NCI-H526 treated with DMSO at 0.1 percent for 48 hours (cell line): ENCODE measurements at regions not wholly inside any gene's neighbourhood (a gene's known extent, or its start where the extent isn't known, plus 50 kb on each side); places are given as distances from the start of the nearest gene placed in this dataset.
"Not testable (repeated sequence)": the region's sequence is repeated elsewhere in the genome, so short reads cannot be mapped to it uniquely, and the experiment has no call there.

Experiments used
- DNase-seq: peaks from one replicate; lab custom pipeline; 2025; lab: John Stamatoyannopoulos, UW

DNA sequence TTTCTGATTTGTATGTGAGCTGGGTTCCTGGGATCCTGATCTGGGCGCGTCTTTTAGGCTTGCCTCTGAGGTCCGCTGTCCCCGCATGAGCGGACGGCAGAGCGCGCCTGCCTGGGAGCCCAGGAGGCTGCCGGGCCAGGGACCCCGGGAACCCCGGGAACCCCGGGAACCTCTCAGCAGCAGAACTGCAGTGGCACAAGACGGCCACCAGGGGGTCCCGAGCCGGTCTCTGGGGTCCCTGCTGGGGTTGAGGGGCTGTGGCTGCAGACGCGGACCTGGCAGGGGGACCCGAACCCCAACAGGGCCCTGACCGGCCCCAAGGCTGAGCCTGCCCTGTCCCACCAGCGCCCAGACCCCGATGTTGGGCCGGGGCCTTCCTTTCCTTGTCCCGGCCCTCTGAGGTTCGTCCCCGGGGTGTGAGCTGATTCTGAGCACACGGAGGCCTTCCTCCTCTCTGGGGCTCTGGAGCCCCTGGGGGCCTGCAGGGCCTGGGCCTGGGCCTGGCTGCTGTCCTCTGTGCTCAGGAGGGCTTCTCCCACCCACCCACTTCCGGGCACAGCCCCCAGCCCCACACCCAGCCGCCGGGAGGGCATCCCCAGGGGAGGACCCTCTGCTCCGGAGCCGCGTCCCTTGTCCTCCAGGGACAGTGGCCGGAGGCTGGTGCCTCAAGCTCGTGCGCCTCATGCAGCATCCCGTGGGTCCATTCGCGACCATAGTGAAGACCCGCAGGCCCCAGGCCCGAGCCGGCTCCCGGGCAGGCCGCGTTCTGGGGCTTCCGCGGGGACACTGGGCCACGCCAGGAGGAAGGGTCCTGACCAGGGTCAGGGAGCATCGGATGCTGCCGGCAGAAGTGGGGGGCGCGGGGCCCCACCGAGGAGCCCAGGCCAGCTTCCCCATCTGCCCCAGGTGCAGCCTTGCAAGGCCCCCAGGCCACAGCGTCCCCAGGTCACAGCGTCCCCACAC, 152.9 kb downstream of the TMEM121 start:
- not testable (repeated sequence) for DNase-seq

DNA sequence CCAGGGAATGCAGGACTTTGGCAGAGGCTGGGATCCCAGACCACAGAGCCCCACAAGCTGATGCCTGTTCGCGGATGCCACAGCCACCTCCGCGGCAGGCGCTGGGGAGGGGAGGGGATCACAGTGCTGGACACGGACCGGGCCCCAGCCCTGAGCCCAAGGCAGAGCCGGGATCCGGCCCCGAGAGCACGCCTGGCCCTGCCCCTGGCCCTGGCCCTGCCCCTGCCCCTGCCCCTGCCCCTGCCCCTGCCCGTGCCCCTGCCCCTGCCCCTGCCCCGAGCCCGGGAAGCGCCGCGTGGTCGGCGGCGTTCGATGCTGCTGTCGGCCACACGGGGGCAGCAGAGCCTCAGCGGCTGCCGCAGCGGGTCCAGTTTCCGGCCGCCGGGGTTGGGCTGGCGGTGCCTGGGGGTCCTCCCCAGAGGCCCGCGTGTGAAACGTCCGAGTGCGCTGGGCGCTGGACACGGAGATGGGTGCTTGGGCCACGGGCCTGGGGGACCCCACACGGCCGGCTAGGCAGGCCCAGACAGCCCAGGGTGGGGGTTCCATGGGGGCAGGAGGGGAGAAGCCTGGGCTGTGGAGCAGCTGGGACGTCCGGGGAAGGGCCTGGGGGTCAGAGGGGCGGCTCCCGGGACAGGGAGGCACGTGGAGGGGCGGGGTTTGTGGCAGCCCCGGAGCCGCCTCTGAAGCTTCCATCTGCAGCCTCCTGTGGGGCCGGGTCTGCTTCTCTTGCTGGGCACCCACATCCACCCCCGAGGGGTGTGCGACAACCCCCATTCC, 153.8 kb downstream of the TMEM121 start:
- DNase-seq = not testable (repeated sequence)

DNA sequence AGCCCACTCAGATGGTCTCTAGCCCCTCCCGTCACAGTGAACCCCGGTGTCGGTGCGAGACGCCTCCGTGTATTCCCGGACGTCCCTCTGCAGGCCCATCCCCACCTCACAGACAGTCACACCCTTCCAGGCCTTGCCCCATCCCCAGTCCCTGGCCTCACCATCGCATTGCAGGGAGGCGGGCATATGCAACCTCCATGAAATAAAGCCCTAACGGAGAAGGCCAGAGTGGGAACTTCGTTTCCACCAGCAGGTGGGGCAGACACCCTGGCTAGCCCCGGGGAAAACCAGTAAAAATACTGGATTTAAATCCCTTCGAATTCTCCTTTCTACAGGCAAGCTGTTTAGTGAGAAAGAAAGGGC, 154.3 kb downstream of the TMEM121 start:
- DNase-seq = not testable (repeated sequence)

DNA sequence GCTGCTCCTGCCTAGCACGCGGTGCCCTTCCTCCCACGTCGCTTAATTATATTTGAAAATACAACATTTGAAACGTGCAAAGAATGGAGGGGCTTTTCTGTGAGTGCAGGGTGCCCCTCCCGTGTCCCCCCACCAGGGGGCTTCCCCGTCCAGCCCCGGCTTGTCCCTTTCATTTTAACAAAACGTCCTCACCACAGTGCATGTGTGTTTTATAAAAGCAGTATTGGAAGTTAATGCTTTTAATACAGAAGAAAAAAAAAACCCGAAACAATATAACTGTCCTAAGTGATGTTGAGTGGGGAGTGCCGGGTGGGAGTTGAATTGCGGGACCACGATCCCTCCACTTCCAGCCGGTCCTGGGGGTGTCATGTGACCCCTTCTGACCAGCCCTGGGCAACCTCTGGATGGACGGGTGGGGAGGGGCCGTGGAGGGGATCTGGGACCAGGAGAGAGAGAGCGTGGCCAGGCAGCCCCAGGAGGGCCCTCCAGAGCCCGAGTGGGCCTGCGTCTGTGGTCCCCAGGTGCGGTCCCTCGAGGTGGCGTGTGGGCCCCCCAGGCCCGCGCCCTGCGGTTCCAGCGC, 155.3 kb downstream of the TMEM121 start:
- DNase-seq = not testable (repeated sequence)

DNA sequence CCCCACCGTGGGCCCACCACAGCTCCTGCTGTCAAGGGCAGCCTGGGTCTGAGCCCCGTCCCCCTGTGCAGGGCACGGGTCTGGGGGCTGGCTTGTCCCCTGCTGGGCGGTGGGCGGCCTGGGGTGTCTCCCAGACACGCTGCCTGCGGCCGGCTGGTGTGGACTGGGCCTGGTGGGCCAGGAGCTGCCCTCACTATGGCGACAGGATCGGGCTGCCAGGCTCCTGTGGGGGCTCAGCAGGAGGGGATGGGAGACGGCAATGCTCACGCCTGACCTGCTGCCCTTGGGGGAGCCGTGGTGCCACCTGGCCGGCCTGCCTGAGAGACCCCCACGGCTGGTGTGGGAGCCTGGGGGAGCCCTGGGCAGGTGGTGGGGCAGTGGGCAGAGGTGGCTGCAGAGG, 156.1 kb downstream of the TMEM121 start:
- not testable (repeated sequence) for DNase-seq

DNA sequence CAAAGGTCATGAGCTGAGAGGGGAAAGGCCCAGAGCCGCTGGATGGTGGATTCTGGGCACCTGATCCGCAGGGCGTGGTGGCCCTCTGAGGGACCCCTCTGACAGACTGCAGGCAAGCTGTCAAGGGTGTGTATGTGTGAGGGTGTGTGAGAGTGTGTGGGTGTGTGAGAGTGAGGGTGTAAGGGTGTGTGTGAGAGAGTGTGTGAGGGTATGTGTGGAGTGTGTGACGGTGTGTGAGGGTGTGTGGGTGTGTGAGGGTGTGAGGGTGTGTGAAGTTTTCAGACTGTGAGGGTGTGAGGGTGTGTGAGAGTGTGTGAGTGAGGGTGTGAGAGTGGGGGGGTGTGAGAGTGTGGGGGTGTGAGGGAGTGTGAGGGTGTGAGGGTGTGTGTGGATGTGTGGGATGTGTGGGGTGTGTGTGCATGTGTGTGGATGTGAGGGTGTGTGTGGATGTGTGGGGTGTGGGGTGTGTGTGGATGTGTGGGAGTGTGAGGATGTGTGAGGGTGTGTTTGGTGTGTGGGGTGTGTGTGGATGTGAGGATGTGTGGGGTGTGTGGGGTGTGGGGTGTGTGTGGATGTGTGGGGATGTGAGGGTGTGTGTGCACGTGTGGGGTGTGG, 156.7 kb downstream of the TMEM121 start:
- no peak for DNase-seq

DNA sequence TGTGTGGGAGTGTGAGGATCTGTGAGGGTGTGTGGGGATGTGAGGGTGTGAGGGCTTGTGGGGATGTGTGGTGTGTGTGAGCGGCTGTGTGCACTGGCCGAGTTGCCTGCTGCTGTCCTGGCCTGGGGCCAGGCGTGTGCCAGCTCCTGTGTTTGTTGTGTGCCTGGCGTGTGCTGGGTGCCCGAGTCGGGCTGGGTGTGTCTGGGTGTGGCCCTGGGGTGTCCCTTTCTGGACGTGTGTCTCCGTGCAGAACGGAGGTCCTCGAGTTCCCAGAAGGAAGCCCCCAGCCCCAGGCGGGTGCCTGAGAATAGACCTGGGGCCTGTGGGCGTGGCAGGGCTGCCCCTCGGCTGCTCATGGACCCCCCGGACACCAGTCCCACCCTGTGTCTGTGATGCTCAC, 157.7 kb downstream of the TMEM121 start:
- not testable (repeated sequence) for DNase-seq

DNA sequence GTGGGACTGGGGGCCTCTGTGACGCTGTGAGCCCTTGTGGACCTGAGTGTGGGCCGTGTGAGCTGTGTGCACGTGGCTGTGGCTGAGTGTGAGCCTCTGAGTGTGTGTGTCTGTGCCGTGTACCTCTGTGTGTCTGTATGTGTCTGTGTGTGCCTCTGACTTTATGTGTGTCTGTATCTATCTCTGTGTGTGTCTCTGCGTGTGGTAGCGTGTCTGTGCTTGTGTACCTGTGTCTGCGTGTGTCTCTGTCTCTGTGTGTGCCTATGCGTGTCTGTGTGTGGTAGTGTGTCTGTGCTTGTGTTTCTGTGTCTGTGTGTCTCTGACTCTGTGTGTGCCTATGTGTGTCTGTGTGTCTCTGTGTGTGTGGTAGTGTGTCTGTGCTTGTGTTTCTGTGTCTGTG, 158.2 kb downstream of the TMEM121 start:
- DNase-seq = not testable (repeated sequence)

DNA sequence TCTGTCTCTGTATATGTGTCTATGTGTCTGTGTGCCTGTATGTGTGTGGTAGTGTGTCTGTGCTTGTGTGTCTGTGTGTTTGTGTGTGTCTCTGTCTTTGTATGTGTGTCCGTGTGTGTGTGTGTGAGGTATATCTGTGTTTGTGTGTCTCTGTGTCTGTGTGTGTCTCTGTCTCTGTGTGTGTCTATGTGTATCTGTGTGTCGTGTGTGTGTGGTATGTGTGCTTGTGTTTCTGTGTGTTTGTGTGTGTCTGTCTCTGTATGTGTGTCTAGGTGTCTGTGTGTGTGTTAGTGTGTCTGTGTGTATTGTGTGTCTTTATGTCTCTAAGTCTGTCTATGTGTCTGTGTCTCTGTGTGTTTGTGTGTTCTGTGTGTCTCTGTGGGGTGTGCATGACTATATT, 158.6 kb downstream of the TMEM121 start:
- DNase-seq = no peak

DNA sequence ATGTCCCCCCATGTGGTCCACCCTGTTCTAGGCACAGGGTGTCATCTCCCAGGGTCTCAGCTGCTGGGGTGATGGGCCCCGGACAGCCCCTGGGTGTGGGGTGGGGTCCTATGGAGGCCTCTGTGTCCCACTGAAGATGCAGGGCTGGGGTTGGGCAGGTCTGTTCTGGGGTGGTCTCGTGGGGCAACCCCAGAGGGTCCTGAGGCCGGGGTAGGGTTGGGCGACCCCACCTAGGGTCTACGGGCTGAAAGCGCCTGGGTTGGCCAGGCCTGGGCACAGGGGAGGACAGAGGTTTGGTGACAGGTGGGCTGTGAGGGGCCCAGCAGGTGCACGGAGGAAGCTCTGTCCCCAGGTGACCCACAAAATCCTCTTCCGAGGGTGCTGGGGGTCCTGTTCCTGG, 159.2 kb downstream of the TMEM121 start:
- not testable (repeated sequence) for DNase-seq

DNA sequence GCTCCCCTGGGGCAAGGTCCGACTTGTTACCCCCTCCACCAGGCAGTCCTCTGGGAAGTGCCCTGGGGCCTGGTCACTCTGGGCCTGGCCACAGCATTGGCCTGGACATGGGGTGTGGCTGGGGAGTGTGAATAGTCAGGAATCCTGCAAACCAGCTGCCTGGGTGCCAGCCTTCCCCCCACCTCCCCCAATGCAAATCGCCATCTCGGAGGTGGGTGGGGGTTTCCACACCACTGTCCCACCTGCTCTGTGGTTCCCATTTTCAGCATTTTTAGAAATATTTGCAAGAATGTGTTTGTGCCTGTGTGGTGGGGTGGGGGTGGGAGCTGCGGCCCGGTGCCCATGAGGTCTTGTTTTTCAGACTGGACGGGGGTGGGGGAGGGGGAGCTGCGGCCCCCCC, 159.7 kb downstream of the TMEM121 start:
- not testable (repeated sequence) for DNase-seq

DNA sequence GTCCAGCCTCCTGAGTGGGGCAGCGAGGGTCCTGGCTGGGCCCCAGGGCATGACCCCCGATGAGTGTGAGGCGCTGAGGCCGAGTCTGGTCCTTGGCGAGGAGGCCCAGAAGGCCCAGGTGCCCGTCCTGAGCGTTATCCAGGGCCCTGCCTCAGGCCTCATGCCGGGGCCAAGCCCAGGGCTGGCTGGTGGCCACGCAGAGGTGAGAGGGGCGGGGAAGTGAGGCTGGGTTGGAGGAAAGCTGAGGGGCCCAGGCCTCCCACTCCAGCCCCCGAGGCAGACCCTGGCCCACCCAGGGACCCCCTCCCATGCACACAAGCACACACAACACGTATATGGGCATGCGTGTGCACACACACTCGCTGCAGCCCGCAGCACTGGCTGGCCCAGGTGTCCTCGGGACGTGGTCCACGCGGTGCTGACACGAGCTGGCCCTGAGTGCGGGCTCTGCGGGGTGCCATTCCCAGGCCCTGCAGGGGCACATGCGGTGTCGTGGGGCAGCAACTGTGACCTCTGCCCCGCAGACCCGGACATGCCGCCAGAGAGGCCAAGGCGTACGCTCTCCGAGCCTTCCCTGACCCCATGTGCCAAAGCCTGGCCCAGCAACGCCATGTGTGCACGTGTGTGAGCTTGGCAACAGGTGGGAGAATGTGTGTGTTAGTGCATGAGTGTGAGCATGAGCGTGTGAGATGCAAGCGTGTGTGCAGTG, 160.2 kb downstream of the TMEM121 start:
- DNase-seq = not testable (repeated sequence)

DNA sequence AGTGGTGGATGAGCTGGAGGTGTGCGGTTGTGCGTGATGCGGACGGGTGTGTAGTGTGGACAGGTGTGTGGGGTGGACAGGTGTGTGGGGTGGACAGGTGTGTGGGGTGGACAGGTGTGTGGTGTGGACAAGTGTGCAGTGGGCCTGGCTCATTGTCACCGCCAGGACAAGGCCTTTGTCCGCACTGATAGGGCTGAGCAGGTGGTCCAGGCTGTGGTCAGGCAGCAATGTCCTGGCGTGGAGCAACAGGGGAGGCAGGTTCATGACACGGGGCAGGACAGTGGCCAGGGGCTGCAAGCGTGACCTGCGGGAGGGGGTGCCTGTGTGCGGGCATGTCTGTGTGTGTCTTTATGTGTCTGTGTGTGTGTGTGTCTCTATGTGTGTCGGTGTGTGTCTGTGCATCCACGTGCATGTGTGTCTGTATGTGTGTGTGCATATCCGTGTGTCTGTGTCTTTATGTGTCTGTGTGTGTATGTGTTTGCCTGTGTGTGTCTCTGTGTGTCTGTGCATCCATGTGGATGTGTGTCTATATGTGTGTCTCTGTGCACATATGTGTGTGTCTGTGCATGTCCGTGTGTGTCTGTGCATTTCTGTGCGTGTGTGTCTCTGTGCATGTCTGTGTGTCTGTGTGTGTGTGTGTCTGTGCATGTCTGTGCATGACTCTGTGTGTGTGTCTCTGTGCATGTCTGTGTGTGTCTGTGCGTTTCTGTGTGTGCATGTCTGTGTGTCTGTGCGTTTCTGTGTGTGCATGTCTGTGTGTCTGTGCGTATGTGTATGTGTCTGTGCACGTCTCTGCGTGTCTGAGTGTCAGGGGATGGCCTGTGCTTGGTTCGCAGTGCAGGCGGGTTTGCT, 161.0 kb downstream of the TMEM121 start:
- not testable (repeated sequence) for DNase-seq

DNA sequence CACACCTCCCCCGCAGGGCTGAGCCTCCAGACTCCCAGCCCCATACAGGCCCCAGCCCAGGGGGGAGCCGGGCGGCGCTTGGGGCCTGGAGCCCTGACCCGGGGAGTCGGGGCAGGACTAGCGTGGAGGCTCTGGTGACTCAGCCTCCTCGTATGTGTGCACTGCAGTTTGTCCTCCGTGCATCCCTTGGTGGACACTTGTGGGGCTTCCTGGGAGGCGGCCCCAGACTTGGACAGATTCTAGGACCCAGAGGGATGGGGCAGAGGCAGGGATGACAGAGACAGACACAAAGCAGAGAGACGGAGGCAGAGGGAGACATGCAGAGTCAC, 161.6 kb downstream of the TMEM121 start:
- DNase-seq = not testable (repeated sequence)

DNA sequence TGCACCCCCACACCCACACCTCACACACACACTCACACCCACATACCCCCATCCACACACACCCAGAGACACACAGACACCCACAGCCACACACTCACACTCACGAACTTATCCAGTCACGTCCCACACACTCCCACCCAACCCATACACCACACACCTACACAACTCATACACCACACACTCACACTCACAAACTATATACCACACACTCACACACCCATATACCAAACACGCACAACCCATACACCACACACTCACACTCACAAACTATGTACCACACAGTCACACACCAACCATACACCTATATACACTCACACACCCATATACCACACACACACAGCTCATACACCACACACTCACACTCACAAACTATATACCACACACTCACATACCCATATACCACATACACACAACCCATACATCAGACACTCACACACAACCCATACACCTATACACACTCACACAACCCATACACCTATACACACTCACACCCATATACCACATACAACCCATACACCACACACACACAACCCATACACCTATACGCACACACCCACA, 162.4 kb downstream of the TMEM121 start:
- DNase-seq = not testable (repeated sequence)

DNA sequence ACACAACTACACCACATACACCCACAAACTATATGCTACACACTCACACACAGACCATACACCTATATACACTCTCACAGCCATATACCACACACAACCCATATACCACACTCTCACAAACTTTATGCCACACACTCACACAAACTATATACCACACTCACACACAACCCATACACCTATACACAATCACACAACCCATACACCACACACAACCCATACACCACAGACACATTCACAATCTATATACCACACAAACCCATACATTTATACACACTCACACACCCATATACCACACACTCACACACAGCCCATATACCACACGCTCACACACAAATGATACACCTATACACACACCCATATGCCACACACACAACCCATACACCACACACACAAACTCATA, 163.3 kb downstream of the TMEM121 start:
- no peak for DNase-seq

DNA sequence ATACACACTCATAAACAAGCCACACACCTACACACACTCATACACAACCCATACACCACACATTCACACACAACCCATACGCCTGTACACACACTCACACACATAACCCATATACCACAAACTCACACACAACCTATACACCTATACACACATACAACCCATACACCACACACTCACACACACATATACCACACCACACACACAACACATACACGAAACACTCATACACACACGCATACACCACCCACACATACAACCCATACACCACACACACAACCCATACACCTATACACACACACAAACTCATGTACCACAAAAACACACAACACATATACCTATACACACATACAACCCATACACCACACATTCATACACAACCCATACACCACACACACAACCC, 164.3 kb downstream of the TMEM121 start:
- no peak for DNase-seq

DNA sequence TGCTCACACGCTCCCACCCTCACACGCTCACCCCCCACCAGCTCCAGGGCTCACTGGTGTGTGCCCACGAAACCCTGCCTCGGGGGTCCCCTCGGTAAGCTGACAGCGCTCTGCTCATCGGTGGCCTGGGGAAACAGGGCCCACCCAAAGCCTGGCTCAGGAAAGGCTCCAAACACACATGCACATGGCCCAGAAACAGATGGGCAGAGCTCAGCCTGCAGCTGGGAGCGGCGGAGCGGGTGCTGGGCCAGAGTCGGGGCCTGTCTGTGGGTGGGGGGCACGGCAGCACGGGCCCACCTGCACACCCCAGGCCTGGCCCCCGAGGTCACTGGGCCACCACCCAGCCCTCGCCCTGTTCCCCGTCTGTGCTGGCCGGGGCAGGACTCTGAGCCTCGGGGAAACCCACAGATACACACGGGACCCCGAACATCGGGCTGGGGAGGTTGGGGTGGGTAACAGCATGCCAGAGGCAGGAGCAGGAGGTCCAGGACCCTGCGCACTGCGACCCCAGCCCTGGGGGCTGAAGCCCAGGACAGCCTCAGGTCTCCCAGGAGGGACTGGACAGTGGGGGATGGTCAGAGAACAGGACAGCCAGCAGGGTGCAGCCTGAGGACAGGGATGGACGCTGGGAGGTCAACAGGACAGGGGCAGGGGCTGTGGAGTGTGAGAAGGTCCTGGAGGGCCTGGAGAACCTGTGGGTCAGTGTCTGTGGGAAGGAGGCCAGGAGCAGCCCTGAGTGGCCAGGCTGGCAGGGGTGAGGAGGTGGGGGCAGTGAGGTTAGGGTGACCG, 165.1 kb downstream of the TMEM121 start:
- DNase-seq = not testable (repeated sequence)

DNA sequence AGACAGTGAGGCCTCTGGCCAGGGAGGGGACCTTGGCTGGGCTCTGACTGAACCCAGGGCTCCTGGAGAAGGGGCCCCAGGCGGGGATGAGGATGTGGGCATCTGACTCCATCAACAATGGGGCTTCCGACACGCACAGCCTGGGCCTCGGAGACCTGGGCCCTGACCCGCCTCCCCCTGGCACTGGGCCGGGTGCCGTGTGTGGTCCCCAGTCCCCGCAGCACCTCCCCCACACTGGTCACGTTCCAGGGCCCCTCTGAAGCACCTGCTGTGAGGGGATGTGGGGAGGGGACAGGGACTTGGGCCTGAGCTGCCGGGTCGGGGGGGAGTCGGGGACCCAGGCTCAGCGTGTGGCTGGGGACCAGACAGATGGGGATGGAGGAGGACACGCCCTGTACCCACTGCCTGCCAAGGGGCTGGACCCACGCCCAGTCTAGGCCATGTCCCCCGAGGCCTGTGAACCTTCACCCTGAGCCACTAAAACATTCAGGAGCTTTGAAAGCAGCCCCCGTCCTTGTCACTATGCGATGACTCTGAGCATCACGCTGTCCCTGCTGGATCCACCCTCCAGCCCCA, 165.8 kb downstream of the TMEM121 start:
- DNase-seq = not testable (repeated sequence)
